NB4 (cell line): ENCODE measurements at regions not wholly inside any gene's neighbourhood (a gene's known extent, or its start where the extent isn't known, plus 50 kb on each side); places are given as distances from the start of the nearest gene placed in this dataset.

Experiments
- MYC ChIP-seq: IDR thresholded peaks from 2 replicates; pipeline ENCODE4 v1.6.1; 2011; ENCODE audit warnings: low read depth, low read length
- POLR2A ChIP-seq: IDR thresholded peaks from 2 replicates; pipeline ENCODE4 v1.6.1; 2011; ENCODE audit warnings: mild to moderate bottlenecking; ENCODE audit not compliant: insufficient read length; ENCODE audit errors: extremely low read depth
- TF ChIP-seq, protein P1 (sequence below): IDR thresholded peaks from one replicate; pipeline ENCODE4 v1.5.1; 2012; ENCODE audit warnings: low read depth, low read length

- TF ChIP-seq MYC (no peak), POLR2A (no peak)
- TF ChIP-seq, protein P1, sequence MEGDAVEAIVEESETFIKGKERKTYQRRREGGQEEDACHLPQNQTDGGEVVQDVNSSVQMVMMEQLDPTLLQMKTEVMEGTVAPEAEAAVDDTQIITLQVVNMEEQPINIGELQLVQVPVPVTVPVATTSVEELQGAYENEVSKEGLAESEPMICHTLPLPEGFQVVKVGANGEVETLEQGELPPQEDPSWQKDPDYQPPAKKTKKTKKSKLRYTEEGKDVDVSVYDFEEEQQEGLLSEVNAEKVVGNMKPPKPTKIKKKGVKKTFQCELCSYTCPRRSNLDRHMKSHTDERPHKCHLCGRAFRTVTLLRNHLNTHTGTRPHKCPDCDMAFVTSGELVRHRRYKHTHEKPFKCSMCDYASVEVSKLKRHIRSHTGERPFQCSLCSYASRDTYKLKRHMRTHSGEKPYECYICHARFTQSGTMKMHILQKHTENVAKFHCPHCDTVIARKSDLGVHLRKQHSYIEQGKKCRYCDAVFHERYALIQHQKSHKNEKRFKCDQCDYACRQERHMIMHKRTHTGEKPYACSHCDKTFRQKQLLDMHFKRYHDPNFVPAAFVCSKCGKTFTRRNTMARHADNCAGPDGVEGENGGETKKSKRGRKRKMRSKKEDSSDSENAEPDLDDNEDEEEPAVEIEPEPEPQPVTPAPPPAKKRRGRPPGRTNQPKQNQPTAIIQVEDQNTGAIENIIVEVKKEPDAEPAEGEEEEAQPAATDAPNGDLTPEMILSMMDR: no peak
Measured at GRCh38 chr2:160913323-160913722, 246.9 kb upstream of the TANK start.
